ENCODE measurements at regions not wholly inside any gene's neighbourhood (a gene's known extent, or its start where the extent isn't known, plus 50 kb on each side); places are given as distances from the start of the nearest gene placed in this dataset.

GRCh38 chr4:181690498-181690897, 552.7 kb upstream of the TENM3 start:
- H3K9ac ChIP-seq (ENCODE audit: low read depth, low read length): no peak overlapping the region
- WGBS: 100% methylated on average over 1 of the region's 2 CpGs
- no peaks in the 10 kb centered on the region for H3K9me3 ChIP-seq (ENCODE audit: insufficient read depth, low read depth, low read length)
- H3K36me3 ChIP-seq (ENCODE audit: insufficient read depth, low read length): no peaks in the 10 kb centered on the region
- H3K27me3 ChIP-seq (ENCODE audit: insufficient read depth, low read length): no peaks in the 10 kb centered on the region
- no peak overlapping the region for H3K4me3 ChIP-seq (ENCODE audit: low read length)
- peaks cover 18% of the 10 kb centered on the region for H3K4me1 ChIP-seq (ENCODE audit: insufficient read depth, low read length)
- no peak overlapping the region for H3K27ac ChIP-seq (ENCODE audit: low read depth, low read length)

GRCh38 chr4:181692965-181693364, 550.2 kb upstream of the TENM3 start:
- no peak overlapping the region for H3K4me3 ChIP-seq (ENCODE audit: low read length)
- no peaks in the 10 kb centered on the region for H3K27me3 ChIP-seq (ENCODE audit: insufficient read depth, low read length)
- peaks cover 11% of the 10 kb centered on the region for H3K4me1 ChIP-seq (ENCODE audit: insufficient read depth, low read length)
- H3K27ac ChIP-seq (ENCODE audit: low read depth, low read length): no peak overlapping the region
- no peaks in the 10 kb centered on the region for H3K9me3 ChIP-seq (ENCODE audit: insufficient read depth, low read depth, low read length)
- no peaks in the 10 kb centered on the region for H3K36me3 ChIP-seq (ENCODE audit: insufficient read depth, low read length)
- no peak overlapping the region for H3K9ac ChIP-seq (ENCODE audit: low read depth, low read length)
- WGBS: 89% methylated on average over 5 of the region's 5 CpGs

GRCh38 chr4:181693517-181693916, 549.7 kb upstream of the TENM3 start:
- Histone ChIP-seq H3K36me3 (ENCODE audit: insufficient read depth, low read length) (no peaks in the 10 kb centered on the region), H3K4me3 (ENCODE audit: low read length) (no peak overlapping the region), H3K4me1 (ENCODE audit: insufficient read depth, low read length) (peaks cover 5% of the 10 kb centered on the region), H3K9me3 (ENCODE audit: insufficient read depth, low read depth, low read length) (no peaks in the 10 kb centered on the region), H3K9ac (ENCODE audit: low read depth, low read length) (no peak overlapping the region), H3K27me3 (ENCODE audit: insufficient read depth, low read length) (no peaks in the 10 kb centered on the region), H3K27ac (ENCODE audit: low read depth, low read length) (no peak overlapping the region)
- WGBS: 81% methylated on average over 6 of the region's 7 CpGs

- no peaks in the 10 kb centered on the region; the same call in 1 of the 2 replicates for H3K4me1 ChIP-seq (ENCODE audit: insufficient read depth, low read length)
- WGBS: 88% methylated on average over 1 of the region's 1 CpG
- H3K4me3 ChIP-seq (ENCODE audit: low read length): no peak overlapping the region
These were observed 545.0 kb upstream of the TENM3 start for GRCh38 chr4:181698221-181698620.

GRCh38 chr4:181701214-181701613, 542.0 kb upstream of the TENM3 start:
- H3K9me3 ChIP-seq (ENCODE audit: insufficient read depth, low read depth, low read length): no peaks in the 10 kb centered on the region
- H3K4me1 ChIP-seq (ENCODE audit: insufficient read depth, low read length): no peaks in the 10 kb centered on the region
- no peak overlapping the region for H3K4me3 ChIP-seq (ENCODE audit: low read length)
- H3K27ac ChIP-seq (ENCODE audit: low read depth, low read length): no peak overlapping the region
- WGBS: 85% methylated on average over 5 of the region's 5 CpGs
- no peaks in the 10 kb centered on the region for H3K36me3 ChIP-seq (ENCODE audit: insufficient read depth, low read length)
- H3K9ac ChIP-seq (ENCODE audit: low read depth, low read length): no peak overlapping the region
- no peaks in the 10 kb centered on the region for H3K27me3 ChIP-seq (ENCODE audit: insufficient read depth, low read length)

More at GRCh38 chr4:181698221-181698620, 545.0 kb upstream of the TENM3 start:
- Histone ChIP-seq H3K36me3 (ENCODE audit: insufficient read depth, low read length) (no peaks in the 10 kb centered on the region), H3K9ac (ENCODE audit: low read depth, low read length) (no peak overlapping the region), H3K9me3 (ENCODE audit: insufficient read depth, low read depth, low read length) (no peaks in the 10 kb centered on the region), H3K27me3 (ENCODE audit: insufficient read depth, low read length) (no peaks in the 10 kb centered on the region), H3K27ac (ENCODE audit: low read depth, low read length) (no peak overlapping the region)

- no peak overlapping the region for H3K9ac ChIP-seq (ENCODE audit: low read depth, low read length)
- H3K4me1 ChIP-seq (ENCODE audit: insufficient read depth, low read length): no peaks in the 10 kb centered on the region
- no peaks in the 10 kb centered on the region for H3K9me3 ChIP-seq (ENCODE audit: insufficient read depth, low read depth, low read length)
- 91% methylated on average over 9 of the region's 9 CpGs for WGBS
- no peaks in the 10 kb centered on the region for H3K36me3 ChIP-seq (ENCODE audit: insufficient read depth, low read length)
- no peak overlapping the region for H3K4me3 ChIP-seq (ENCODE audit: low read length)
- H3K27me3 ChIP-seq (ENCODE audit: insufficient read depth, low read length): no peaks in the 10 kb centered on the region
- no peak overlapping the region for H3K27ac ChIP-seq (ENCODE audit: low read depth, low read length)
These were observed 541.3 kb upstream of the TENM3 start for GRCh38 chr4:181701894-181702293.

GRCh38 chr4:181702864-181703495, 540.2 kb upstream of the TENM3 start:
- H3K27ac ChIP-seq (ENCODE audit: low read depth, low read length): no peak overlapping the region
- H3K9ac ChIP-seq (ENCODE audit: low read depth, low read length): no peak overlapping the region
- WGBS: 93% methylated on average over 11 of the region's 11 CpGs
- no peaks in the 10 kb centered on the region for H3K36me3 ChIP-seq (ENCODE audit: insufficient read depth, low read length)
- H3K9me3 ChIP-seq (ENCODE audit: insufficient read depth, low read depth, low read length): no peaks in the 10 kb centered on the region
- H3K4me1 ChIP-seq (ENCODE audit: insufficient read depth, low read length): no peaks in the 10 kb centered on the region
- no peak overlapping the region for H3K4me3 ChIP-seq (ENCODE audit: low read length)
- H3K27me3 ChIP-seq (ENCODE audit: insufficient read depth, low read length): no peaks in the 10 kb centered on the region

GRCh38 chr4:181710143-181710542, 533.1 kb upstream of the TENM3 start:
- WGBS: 91% methylated on average over 7 of the region's 7 CpGs
- Histone ChIP-seq H3K36me3 (ENCODE audit: insufficient read depth, low read length) (no peaks in the 10 kb centered on the region), H3K9ac (ENCODE audit: low read depth, low read length) (no peak overlapping the region), H3K27ac (ENCODE audit: low read depth, low read length) (no peak overlapping the region), H3K4me1 (ENCODE audit: insufficient read depth, low read length) (no peaks in the 10 kb centered on the region), H3K4me3 (ENCODE audit: low read length) (no peak overlapping the region), H3K9me3 (ENCODE audit: insufficient read depth, low read depth, low read length) (no peaks in the 10 kb centered on the region), H3K27me3 (ENCODE audit: insufficient read depth, low read length) (no peaks in the 10 kb centered on the region)

- H3K4me3 ChIP-seq (ENCODE audit: low read length): no peak overlapping the region
- H3K27ac ChIP-seq (ENCODE audit: low read depth, low read length): no peak overlapping the region
- H3K9ac ChIP-seq (ENCODE audit: low read depth, low read length): no peak overlapping the region
- H3K9me3 ChIP-seq (ENCODE audit: insufficient read depth, low read depth, low read length): no peaks in the 10 kb centered on the region
- WGBS: 89% methylated on average over 1 of the region's 1 CpG
- H3K4me1 ChIP-seq (ENCODE audit: insufficient read depth, low read length): no peaks in the 10 kb centered on the region
- H3K36me3 ChIP-seq (ENCODE audit: insufficient read depth, low read length): no peaks in the 10 kb centered on the region
- H3K27me3 ChIP-seq (ENCODE audit: insufficient read depth, low read length): no peaks in the 10 kb centered on the region
These were observed 531.8 kb upstream of the TENM3 start for GRCh38 chr4:181711387-181711786.

- Histone ChIP-seq H3K36me3 (ENCODE audit: insufficient read depth, low read length) (no peaks in the 10 kb centered on the region), H3K9ac (ENCODE audit: low read depth, low read length) (no peak overlapping the region), H3K4me3 (ENCODE audit: low read length) (no peak overlapping the region), H3K27ac (ENCODE audit: low read depth, low read length) (no peak overlapping the region), H3K4me1 (ENCODE audit: insufficient read depth, low read length) (no peaks in the 10 kb centered on the region; the same call in 1 of the 2 replicates), H3K27me3 (ENCODE audit: insufficient read depth, low read length) (no peaks in the 10 kb centered on the region), H3K9me3 (ENCODE audit: insufficient read depth, low read depth, low read length) (peaks cover 9% of the 10 kb centered on the region)
- 84% methylated on average over 5 of the region's 5 CpGs for WGBS
These were observed 514.8 kb upstream of the TENM3 start for GRCh38 chr4:181728305-181728966.

GRCh38 chr4:181731900-181732299, 511.3 kb upstream of the TENM3 start:
- Histone ChIP-seq H3K27ac (ENCODE audit: low read depth, low read length) (no peak overlapping the region), H3K9ac (ENCODE audit: low read depth, low read length) (no peak overlapping the region), H3K9me3 (ENCODE audit: insufficient read depth, low read depth, low read length) (no peaks in the 10 kb centered on the region), H3K4me1 (ENCODE audit: insufficient read depth, low read length) (no peaks in the 10 kb centered on the region; the same call in 1 of the 2 replicates), H3K27me3 (ENCODE audit: insufficient read depth, low read length) (no peaks in the 10 kb centered on the region), H3K36me3 (ENCODE audit: insufficient read depth, low read length) (no peaks in the 10 kb centered on the region), H3K4me3 (ENCODE audit: low read length) (no peak overlapping the region)
- WGBS: 100% methylated on average over 1 of the region's 1 CpG

Measured in HUES64 (cell line).